ENCODE measurements at regions not wholly inside any gene's neighbourhood (a gene's known extent, or its start where the extent isn't known, plus 50 kb on each side); places are given as distances from the start of the nearest gene placed in this dataset.
"Not testable (repeated sequence)": the region's sequence is repeated elsewhere in the genome, so short reads cannot be mapped to it uniquely, and the experiment has no call there.

DNA sequence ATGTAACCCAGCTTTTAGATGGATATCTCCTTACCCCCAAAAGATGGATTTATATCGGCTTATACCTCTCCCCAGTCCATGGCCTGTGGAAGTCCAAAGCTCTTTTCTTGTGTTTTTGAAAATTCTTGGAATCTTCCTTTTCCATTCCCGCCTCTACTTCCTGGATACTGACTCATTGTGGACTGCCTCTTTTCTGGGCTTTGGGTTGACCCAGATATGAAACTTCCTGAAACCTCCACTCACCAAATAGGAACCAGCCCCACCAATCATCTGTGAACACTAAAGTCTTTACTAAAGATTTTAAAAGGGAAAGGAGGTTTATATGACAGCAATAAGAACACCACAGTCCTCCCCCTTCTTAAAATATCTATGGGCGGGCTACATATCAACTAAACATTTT is 163.4 kb upstream of the SYN3 start:
- no peak for DNase-seq

DNA sequence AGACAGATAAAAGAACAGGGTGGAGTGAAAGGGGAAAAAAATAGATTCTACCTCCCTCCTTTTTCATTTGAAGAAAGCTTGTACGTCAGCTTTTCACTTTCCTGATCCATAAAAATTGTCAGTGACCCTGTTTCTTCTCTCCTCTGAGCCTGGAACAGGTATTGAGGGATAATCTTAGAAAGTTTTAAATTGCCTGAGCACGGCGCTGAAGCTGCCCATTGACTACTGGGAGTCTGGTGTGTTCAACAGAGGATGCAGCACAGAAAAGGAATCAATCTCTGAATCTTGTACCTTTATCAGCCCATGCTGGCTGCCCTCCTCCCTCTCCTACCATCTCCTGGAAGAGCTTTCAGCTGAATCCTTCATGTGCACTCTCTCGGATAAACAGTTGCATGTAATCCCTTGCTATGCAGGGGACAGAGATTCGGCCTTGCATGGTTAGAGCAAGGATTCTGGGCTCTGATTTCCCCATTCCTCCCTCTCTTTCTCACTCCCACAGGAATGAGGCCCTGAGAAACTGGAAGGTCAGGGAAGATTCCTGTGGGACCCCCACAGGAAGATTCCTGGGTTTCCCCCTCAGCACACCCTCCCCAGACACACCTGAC is 162.4 kb upstream of the SYN3 start:
- no peak for DNase-seq

DNA sequence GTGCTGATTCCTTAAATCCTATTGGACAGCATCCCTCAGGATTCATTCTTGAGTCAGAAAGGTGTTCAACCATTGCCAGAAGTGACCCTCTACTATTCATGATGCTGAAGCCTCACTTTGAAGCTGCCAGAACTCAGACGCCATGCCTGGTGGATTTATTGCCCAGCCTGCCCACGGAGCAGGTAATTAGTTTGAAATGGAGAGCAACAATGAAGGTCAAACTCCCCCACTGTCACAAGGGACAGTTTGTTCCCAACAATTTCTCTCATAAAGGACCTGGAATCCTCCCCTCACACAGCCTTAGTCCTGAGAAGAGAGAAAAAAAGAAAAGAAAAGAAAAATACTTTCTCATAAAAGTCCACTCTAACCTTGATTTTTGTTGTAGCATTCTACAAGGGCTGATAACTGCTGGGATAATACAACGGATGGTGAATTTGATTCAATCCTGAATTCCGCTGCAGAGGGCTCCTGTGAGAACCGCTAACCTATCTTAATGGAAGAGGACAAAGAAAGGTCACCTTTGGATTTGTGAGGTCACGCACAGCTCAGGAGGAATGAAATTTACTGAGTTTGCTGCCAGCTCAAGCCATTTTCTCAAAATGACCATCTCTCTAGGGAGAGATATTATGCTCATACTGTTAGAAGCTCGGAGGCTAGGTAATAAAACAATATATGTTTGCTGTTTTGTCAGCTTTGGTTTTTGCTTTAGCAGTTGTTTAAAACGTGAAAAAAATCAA is 161.6 kb upstream of the SYN3 start:
- no peak for DNase-seq

DNA sequence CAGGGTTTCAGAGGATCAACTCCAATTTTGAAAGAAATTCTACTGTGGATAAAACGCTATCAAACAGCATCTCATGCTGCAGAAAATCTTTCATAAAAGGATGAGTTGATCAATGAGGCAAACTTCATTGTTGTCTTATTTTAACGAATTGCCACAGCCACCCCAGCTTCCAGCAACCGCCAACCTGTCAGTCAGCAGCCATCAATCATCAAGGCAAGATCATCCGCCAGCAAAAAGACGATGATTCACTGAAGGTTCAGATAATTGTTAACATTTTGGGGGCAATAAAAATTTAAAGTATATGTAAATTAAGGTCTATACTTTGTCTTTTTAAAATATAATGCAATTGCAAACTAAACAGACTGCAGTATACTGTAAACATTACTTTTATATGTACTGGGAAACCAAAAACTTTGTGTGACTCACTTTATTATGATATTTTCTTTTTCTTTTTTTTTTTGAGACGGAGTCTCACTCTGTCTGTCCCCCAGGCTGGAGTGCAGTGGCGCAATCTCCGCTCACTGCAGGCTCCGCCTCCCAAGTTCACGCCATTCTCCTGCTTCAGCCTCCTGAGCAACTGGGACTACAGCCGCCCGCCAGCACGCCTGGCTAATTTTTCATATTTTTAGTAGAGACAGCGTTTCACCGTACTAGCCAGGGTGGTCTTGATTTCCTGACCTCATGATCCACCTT is 155.3 kb upstream of the SYN3 start:
- DNase-seq, result no peak

DNA sequence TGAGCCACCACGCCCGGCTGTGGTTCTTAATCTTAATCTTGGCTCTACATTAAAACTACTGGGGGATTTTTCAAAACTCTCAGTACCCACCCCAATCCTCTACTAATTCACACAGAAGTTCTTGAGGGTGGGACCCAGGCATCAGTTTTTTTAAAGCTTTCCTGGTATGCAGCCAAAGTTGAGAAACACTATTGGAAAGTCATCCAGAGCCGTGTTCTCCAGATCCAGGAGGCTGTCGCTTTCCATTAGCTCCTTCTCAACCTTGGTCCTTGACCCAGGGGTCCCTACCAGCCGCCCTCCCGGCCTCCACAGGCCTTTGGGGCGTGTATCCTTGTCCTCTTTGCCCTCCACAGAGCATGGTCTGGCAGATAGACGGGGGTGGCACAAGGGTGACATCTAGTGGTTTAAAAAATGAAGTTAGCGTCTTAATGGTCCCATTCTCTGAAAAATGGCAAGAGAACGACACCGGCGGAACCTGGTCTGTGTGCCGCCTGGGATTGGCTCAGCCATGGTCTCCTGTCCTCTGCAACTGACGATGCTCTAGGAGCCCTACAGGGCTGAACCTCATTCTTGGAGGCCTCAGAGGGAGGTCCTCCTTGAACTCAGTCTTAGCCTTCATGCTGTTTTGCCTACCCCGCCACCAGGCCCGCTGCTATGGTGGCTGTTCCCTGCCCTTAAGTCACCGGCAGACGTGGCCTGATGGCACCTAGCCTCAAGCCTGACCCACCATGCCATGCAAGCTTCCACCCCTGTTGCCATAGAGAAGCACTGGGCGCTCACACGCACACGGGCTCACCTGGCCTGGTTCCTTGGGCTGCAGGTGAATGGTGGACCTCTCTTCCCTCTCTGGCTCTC is 152.0 kb upstream of the SYN3 start:
- DNase-seq, result peak; percentile 4 to 6

DNA sequence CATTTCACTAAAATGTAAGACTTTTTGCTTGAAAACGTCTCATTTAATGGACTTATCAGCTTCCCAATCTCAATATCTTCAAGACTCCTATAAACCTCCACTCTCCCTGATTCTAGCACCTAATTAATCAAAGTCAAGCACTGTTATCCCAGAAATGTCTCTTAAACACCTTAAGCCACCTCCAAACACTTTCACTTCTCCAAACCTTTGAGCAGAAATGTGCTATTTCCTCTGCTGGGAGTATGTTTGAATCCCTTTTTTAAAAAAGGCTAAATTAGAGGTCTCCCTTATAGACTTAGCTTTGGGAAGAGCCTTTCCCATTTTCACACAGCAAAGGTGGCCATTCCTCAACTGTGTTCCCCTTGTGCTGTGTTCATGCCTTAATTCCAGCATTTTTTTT is 146.2 kb upstream of the SYN3 start:
- DNase-seq, result no peak

DNA sequence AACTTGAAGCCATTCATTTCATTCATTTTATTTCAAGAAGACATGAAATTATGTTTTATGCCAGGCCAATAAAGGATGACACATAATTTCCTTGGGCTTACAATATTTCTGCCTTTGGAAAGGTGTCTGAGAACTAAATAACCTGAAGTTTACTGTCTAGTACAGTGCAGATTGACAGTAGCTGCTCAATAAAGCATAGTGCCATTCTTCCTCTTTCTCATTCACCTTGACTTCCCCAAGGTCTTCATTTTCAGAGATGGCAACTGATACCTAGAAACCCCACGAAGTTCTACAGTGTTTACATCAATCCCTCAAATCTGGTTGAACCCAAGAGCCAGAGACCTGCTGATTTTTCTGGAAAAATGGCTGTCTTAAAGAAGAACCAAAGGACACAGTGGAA is 144.3 kb upstream of the SYN3 start:
- DNase-seq, result no peak

DNA sequence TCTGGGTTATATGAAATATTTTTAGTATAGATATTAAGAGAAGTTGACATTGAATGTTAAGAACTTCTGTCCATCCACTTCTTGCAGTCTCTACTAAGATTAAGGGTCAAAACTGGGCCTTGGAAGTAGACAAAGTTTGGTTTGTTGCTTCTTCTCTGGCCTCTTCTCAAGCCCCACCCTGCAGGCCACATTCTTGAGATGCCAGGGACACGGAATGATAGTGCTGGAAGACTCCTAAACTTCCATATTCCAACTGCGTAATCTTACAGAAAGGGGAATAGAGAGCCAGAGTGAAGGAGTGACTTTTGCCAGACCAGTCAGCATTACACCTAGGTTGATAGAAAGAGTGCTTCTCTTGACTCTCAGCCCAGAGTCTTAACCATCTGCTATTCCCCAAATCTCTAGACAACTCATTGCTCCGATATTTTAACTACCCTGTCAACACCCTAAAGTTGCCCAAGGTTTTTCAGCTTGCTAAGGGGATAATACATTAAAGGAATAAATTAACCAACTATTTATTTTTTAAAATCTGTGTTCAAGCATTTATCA is 136.4 kb upstream of the SYN3 start:
- DNase-seq, result no peak

DNA sequence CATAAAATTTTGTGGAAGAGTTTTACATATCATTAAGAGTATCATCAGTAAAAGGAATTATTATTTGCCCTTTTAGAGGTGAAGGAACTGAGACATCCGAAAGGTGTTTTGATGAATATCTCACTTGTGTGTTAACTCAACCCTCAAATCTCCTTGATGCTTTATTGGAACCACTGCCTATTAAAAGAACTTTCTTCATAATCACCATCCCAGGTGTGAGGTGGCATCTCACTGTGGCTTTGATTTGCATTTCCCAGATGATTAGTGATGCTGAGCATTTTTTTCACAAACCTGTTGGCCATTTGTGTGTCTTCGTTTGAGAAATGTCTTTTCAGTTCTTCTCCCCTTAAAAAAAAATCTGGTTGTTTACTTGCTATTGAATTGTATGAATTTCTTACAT is 134.0 kb upstream of the SYN3 start:
- DNase-seq, result no peak

DNA sequence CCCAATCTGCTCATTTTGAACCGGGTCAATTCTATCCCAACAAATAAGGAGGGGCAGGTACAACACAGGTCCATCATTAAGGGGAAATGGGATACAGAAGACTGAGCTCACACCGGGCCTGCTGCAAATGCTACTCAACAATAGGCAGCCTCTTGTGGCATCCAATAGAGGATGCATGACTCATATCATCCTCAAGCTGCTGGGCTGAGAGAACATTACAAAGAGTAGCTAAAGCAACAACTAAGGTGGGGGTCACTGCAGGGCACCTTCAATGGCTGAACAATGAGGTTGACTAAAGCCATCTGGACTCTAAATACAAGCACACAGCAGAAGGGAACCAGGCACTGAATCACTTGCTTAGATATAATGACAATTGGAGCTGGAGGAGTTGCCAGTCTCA is 130.1 kb upstream of the SYN3 start:
- no peak for DNase-seq

DNA sequence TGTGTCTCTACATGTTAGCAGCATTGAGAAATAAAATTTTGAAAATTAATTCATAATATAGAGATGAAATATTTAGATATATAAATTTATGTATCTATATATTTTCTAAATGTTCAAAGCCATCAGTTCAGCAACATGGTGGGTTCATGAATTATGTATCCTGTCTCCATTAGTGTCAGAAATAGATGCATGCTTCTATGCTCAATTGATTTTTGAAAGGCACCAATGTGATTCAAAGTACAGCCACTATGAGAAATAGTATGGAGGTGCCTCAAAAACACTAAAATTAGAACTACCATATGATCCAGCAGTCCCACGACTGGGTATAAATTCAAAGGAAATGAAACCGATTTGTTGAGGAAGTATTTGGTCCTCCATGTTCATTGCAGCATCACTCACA is 128.6 kb upstream of the SYN3 start:
- DNase-seq, result no peak

DNA sequence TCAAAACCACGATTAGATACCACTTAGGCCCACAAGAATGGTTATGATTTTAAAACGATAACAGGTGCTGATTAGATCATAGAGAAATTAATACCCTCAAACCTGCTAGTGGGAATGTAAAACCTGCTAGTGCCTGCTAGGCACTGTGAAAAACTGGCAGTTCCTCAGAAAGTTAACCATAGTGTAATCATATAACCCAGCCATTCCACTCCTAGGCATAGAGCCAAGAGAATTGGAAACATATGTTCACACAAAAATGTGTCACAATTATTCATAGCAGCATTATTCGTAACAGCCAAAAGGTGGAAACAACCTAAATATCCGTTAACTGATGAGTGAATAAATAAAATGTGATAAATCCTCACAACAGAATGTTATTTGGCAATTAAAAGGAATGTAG is 122.2 kb upstream of the SYN3 start:
- DNase-seq, result no peak

DNA sequence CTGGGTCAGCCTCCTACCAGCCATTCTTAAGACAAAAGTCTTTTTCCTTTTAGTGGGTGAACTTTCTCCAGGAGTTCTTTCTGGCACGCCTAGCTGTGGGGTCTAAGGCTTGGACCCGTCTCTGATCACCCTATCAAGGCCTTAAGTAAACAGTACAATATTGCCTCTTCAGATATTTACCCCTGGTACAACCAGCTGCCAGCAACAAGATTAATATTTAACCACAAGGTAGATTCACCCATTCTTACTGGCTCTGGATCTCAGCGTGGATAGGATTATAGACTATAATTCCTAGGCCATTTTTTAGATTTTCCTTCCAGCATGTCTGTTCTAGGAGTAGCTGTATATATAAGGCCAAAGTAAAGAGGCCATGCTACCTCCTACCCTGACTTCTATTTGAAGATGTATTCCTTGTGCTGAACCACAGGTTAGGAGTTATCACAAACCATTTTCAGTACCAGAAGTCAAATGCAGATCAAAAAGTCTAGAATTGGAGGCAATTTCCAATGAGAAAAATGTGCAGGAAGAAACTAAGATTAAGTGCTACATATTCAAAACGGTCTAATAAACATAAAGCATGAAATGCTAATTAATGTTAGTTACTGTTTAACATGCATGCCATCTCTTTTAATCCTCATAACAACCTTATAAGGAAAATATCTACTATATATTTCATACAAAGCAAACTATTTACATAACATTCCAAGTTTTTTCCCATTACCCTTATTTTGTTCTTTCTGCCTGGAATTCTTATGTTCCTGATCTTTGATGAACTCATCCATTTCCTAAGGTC is 110.0 kb upstream of the SYN3 start:
- no peak for DNase-seq

DNA sequence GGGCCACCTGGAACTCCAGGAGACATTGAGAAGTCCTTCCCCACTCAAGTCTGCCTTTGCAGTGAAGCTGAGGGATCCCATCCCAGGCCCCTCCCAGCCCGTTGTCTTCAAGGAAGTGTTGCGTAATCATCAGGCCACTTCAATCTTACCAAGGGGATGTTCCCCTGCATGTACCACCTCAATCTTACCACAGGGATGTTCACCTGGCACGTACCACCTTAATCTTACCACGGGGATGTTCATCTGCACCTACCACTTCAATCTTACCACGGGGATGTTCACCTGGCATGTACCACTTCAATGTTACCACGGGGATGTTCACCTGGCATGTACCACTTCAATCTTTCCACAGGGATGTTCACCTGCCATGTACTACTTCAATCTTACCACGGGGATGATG is 108.0 kb upstream of the SYN3 start:
- DNase-seq, result no peak

DNA sequence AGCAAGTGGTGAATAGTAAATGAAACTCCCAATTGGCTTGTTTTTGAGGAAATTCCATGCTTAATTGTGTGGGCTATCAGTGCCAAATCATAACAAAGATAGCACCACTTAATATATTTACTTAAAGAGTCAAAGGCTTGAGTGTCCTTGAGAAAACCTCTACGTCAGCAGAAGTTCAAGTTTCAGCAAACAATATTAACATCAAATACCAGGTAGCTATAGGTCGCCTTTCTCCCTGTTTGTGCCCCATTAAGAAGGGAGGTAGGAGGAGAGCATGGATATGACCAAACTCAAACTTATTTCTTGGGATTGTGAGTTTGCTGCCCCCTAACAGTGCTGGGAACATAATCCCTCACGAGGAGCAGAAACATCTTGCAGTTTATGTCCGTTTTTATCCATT is 105.6 kb upstream of the SYN3 start:
- no peak for DNase-seq

DNA sequence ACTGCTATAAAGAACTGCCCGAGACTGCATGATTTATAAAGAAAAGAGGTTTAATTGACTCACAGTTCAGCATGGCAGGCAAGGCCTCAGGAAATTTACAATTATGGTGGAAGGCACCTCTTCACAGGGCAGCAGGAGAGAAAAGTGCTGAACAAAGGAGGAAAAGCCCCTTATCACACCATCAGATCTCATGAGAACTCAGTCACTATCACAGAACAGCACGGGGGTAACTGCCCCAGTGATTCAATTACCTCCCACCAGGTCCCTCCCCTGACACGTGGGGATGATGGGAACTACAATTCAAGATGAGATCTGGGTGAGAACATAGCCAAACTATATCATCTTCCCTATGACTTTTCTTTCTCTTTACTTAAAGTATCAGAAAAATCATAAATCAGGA is 104.0 kb upstream of the SYN3 start:
- no peak for DNase-seq

DNA sequence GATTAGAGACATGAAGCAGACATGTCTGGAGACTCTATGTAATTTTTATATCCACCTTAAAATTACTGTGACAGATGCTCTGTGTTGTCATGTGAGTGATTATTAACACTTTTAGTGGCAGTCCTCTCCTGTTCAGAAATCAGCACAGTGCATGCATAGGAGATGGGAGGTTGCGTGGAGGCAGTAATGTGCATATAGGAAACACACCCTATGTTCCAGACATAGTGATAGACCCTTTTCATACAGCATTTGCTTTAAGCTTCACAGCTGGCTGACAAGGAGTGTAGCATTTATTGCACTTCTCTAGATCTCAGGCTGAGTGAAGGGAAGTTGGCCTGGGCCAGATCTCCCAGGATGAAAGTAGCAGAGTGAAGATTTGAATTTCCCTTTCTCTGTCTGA is 102.3 kb upstream of the SYN3 start:
- DNase-seq, result no peak

DNA sequence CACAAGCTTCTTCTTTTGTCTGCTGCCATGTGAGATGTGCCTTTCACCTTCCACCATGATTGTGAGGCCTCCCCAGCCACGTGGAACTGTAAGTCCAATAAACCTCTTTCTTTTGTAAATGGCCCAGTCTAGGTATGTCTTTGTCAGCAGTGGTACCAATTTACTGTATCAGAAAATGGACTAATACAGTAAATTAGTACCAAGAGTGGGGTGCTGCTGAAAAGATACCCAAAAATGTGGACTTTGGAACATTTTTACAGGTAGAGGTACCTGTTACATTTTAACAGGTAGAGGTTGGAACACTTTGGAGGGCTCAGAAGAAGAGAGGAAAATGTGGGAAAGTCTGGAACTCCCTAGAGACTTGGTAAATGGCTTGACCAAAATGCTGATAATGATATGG is 96.8 kb upstream of the SYN3 start:
- DNase-seq, result not testable (repeated sequence)

DNA sequence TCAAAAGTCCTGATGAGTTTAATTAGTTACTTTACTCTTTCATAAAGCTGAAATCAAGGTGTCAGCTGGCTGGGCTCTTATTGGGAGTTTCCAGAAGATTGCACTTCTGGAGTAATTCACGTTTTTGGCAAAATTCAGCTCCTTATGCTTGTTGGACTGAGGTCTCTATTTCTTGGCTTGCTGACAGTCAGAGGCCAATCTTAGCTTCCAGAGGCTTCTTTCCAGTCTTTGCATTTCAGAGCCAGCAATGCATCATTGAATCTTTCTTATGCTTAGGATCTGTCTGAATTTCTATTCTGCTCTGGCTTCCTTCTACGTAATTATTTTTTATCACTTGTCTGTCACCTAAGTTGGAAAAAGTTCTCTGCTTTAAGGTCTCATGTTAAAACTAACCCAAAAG is 91.4 kb upstream of the SYN3 start:
- no peak for DNase-seq

DNA sequence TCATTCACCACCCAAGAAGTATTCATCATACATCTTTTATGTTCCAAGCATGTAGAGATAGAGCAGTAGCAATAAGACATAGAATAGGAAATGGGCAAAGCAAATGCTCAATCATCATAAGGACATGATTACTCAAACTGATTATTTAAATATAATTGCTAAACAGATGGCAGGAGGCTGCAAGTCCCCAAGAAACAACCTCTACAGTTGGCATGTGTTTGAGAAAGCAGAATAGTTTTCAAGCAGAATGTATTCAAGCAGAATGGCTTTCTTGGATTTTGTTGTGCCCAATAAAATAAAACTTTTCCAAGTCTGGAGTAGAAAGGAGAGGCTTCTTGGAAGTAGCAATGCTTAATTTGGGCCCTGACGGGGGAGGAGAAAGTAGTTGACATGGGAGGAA is 86.5 kb upstream of the SYN3 start:
- no peak for DNase-seq

DNA sequence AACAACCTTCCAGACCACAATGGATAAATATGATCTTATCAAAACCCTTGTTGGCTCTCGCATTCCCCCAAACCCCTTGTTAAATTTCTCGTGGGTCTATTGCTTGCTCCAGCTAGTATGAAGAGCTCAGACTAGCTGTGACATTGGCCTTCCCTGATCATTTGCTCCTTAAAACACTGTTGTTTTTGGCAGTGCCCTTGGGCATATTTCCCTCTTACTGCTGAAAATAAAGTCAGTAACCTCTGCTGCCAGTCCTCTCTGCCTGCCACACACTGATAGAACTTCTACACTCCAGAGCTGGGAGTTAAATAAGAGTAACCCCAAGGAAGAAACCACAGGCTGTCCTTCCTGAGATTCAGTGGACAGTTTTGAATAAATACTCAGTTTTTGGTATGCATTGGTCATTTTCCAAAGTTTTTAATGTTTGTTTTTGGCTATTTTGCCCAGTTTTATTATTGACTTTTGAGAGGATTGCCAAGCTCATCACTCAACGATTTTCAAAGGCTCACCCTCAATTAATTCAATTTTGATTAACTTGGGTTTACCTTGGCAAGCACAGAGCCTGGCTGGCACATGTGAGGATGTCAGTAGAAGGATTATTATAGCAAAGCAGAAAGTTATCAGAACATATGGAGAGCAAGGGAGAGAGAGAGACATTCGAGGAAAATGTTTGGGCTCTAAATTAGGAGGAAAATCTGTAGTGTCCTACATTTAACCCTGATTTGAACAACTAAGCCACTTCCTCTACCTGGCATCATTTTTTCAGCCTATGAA is 84.3 kb upstream of the SYN3 start:
- DNase-seq, result no peak

DNA sequence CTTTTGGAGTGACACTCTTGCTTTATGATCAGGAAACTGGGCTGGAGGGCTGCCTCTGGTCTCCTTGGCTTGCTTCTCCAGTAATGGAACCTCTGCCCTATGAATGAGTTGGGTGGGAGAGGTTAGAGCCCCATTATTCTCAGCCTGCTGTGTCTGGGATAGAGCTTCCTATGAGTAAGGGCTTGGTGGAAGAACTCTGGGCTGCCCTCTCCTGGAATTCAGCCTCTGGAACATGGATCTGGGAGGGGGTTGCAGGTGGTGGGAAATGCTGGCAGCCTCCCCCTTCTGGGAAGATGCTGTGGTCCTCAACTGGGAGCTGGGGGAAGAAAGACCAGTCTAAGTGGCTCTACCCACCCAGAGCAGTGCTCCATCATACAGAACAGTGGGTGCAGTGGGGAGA is 81.8 kb upstream of the SYN3 start:
- DNase-seq, result no peak
